GM19468 (cell line): ENCODE measurements at regions not wholly inside any gene's neighbourhood (a gene's known extent, or its start where the extent isn't known, plus 50 kb on each side); places are given as distances from the start of the nearest gene placed in this dataset.

ENCODE experiments used
- ATAC-seq: cut with Tn5 transposase; IDR thresholded peaks from one replicate; pipeline ENCODE4 v1.9.1; 2021; ENCODE audit warnings: mild to moderate bottlenecking, moderate library complexity, moderate number of reproducible peaks; ENCODE audit not compliant: unreplicated experiment; ENCODE audit errors: extremely low read depth

DNA sequence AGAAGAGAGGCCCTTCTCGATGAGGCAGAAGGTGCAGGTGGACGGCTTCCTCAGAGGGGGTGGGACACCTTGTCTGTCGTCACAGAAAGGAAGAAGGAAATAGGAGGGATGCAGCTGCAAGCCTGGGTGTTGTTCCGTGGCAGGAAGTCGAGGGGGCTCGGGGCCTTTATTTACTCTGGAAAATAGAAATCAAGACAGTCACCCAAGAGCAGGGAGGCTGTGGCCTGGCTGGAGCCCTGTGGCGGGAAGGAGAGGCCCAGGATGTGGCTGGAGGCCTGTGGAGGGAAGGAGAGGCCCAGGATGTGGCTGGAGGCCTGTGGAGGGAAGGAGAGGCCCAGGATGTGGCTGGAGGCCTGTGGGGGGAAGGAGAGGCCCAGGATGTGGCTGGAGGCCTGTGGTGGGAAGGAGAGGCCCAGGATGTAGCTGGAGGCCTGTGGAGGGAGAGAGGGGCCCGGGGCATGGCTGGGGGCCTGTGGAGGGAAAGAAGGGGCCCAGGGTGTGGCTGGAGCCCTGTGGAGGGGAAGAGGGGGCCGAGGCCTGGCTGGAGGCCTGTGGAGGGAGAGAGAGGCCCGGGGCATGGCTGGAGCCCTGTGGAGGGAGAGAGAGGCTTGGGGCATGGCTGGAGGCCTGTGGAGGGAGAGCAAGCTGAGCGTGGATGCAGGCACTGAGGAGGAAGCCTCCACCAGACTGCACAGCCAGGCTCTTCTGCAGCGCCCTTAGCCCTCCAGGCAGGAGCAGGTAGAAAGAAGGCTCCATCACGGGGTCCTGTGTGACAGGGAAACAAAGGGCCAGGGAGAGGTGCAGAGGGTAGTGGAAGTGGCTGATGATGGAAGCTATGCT lies 97.3 kb upstream of the SFMBT2 start:
- ATAC-seq, result no peak

DNA sequence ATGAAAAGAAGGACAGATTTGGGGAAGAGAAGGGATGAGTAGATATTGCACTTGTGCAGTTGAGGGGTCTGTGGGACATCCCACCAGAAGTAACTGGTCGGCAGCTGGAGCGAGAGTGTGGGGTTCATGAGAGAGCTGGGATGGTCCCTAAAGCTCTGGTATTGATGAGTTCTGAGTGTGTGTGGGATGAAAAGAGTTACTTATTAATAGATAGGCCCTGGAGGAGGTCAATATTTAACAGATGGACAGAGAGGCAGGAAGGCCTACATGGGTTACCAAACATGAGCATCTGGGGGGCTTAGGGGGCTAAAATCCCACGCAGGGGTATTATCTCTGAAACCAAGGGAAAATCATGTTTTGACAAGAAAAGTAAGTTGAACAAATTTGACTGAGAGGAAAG lies 95.7 kb upstream of the SFMBT2 start:
- ATAC-seq, result no peak

DNA sequence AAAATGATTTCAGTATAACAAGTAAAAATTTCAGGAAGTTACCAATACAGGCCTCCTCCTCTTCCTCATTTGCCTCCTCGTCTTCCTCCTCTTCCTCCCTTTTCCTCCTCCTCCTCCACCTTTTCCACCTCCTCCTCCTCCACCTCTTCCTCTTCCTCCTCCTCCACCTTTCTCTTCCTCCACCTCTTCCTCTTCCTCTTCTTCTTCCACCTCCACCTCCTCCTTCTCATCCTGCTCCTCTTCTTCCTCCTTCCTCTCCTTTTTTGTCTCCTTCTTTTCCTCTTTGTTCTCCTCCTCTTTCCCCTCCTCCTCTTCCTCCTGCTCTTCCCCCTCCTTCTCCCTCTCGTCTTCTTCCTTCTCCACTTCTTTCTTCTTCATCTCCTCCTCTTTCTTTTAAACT lies 94.4 kb upstream of the SFMBT2 start:
- ATAC-seq, result no peak

DNA sequence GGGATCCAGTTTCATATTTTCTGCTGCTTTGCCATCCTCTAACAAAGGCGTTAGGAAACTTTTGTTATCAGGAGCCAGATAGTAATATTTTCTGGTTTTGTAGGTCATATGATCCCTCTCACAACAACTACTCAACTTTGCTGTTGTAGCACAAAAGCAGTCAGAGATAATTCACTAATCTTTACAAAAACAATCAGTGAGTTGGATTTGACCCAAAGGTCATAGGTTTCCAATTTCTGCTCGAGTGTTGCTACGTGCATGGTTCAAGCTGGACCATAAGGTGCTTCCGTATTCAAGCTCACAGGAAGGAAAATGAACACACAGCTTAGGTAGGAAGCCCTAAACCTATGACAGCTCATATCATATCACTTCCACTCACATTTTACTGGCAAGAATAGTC lies 92.4 kb upstream of the SFMBT2 start:
- no peak for ATAC-seq

DNA sequence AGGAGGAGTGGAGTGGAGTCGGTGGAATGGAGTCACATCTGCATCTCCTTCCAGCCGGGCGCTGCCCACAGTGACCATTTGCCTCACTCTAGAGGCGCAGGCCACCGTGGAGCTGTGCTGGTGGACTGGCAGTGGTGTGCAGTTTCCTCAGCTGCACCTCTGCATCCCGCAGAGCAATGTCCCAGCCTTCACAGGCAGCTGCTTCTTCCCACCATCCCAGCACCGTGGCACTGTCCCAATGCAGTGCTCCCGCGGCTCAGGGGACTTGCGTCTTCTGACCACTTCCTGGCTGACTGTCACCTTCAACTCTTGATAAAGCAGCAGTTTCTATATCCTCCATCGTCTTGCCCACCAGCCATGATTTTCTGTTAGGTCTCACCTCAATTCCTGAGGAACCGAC lies 90.3 kb upstream of the SFMBT2 start:
- ATAC-seq, result no peak

DNA sequence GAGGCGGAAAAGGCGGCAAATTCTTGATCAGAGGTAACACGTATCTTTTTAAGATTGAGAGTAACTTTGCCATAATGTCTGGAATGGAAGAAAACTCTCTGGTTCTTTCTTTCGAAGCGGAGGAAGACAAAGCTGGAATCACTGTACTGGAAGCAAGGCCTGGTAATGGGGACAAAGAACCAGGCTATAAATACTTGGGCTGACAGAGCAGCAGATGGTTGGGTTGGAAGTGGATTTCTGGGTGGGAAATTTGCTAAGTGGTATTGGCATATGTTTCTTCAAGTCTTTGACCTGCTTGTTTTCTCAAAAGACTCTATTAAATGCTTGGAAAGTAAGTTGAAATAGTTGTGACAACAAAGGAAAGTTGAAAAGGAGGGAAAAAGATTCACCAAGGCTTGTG lies 87.3 kb upstream of the SFMBT2 start:
- ATAC-seq, result no peak

DNA sequence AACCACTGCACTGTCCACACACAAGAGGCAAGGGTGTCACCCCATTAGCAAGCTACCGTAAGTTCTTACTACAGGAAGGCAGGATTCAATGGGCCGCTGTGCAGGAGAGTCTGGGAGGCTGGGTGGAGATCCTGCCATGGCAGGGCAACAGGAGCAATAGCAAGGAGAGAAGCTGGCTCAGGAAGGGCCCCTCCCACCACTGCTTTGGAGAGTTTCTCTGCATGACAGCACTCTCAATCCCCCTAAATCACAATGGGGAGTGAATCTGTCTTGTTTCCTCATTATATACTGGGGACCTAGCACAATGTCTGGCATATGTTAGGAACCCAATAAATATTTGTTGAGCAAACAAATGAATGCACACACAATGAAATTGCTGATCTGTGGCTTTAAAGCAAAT lies 83.2 kb upstream of the SFMBT2 start:
- no peak for ATAC-seq

DNA sequence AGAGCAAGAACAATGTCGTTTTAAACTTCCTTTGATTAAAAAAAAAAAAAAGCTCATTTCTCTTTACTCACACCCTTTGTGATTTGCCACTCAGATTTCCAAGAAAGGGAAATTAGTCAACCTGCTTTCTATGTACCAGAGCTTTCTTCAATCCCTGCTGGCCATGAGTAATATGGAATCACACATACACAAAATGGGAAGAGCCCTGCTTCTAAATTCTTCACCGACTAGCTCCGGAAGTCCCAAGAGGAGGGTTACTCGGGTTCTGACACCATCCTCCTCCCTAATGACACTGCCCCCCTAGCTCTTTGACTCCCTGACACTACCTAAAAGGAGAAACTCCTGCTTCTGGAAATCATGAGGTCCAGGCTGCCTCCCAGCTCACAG lies 81.8 kb upstream of the SFMBT2 start:
- ATAC-seq, result no peak

DNA sequence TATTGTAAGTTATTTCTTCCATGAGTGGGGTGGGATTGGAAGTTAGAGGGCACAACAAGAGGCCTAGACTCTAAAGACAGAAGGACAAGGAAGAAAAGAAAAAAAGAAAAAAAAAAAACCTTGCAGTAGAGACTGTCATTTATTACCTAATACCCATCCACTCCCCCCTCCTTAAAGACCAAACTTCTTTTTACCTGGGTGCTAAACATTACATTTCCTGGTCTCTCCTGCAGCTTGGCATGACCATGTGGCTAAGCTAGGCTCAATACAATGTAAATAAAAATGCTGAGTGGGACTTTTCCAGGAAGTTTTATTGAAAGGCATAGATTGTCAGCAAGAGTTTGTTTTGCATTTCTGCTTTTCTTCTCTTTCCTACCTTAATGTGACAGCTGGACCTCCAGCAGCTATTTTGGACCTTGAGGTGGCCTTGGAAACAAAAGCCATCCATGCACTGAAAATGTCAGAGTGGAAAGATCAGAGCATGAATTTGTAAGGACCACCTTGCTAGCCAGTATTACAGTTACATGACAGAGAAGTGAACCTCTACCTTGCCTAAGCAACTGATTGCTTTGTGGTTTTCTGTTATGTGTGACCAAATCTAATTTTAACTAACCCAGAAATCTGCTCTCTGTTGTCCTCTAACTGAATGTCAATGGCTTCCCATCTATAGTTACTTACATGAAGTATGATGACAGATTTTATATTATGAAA lies 81.3 kb upstream of the SFMBT2 start:
- ATAC-seq, result peak; percentile 90

DNA sequence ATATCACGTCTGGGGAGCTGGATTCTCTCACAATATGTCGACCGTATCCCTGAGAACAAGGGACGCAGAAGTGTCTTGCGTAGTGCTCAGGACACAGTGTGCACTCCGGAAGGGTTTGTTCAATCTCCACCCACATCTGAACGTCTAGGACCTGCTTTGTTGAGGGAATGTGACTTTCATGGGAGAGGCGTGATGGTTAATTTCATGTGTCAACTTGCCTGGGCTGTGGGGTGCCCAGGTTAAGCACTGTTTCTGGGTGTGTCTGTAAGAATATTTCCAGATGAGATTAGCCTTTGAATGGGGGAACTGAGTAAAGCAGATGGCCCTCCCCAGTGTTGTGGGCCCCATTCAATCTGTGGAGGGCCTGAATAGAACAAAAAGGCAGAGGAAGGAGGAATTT lies 80.4 kb upstream of the SFMBT2 start:
- ATAC-seq, result no peak

DNA sequence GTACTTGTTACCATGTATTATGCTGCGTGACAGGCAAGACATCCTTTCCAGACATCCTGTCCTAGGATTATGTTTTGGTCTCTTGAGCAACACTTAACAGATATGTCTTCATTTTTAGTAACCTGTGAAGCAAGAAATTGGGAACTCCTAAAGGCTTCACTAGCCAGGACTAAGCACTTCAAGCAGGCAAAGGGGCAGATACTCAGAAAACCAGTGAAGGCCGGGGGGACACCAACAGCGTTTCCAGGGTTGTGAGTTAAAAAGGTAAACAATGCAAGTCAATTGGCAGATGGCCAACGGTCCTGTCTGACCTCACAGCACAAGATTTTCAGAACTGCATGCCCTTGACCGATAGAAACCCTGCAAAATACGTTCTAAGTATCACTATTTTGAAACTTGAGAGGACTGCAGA lies 77.6 kb upstream of the SFMBT2 start:
- no peak for ATAC-seq

DNA sequence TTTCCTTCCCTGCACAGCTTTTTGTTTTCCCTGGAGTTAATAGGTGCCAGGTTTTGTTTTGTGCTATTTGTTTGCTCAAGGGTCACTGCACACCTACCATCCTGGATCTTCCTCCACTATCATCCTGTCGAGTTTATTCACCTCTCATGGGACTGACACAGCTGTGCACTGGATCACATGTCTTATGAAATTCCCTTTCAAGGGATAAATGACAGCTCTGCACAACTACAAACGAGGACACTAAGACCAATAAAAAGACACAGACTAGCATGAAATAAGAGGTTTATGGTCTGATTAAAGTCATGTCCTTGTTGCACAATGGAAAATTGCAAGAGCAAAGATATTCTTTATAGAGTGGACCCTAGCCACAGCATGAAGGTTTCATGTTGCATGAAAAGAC lies 76.7 kb upstream of the SFMBT2 start:
- no peak for ATAC-seq

DNA sequence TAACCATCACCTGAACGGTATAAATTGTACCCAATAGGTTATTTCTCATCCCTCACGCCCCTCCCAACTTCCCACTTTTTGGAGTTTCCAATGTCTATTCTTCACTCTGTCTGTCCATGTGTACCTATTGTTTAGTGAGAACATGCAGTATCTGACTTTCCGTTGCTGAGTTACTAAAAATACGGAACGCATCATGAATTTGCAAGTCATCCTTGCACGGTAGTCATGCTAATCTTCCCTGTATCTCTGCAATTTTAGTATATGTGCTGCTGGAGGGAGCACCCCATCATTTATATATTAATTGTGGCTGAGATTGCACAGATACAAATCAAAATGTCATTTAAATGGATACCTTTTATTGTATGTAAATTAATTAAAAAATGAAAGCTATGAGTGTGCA lies 75.7 kb upstream of the SFMBT2 start:
- ATAC-seq, result no peak

DNA sequence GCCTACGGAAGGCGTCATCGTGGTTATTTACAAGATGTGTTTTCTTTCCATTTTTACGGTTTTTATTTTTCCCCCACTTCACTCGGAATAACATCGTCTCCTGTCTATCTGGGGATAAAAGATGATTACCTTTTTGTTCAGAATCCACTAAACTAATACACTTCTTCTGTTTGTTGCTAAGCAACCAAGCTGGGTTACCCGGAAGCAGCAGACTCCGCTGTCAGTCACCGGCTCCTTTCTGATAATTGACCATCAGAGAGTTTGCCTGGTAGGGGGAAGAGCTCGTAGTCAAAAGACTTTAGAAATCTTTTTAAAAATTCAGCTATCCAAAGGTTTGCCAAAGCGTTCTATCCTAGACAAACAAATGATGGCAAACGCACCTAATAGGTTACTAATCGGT lies 75.0 kb upstream of the SFMBT2 start:
- ATAC-seq, result no peak

DNA sequence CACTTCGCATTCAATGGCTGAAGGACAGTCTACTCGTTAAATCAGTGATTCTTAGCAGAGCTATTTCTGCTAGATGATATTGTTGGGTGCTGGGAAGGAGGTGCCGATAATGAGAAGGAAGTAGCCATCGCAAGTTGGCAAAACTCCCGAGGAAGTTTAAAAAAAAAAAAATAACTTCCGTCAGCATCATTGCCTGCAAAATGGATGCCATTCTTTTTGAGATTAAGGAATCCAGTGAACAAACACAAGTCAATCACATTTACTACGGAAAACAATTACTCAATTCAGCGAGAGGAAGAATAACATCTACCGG lies 74.4 kb upstream of the SFMBT2 start:
- no peak for ATAC-seq

DNA sequence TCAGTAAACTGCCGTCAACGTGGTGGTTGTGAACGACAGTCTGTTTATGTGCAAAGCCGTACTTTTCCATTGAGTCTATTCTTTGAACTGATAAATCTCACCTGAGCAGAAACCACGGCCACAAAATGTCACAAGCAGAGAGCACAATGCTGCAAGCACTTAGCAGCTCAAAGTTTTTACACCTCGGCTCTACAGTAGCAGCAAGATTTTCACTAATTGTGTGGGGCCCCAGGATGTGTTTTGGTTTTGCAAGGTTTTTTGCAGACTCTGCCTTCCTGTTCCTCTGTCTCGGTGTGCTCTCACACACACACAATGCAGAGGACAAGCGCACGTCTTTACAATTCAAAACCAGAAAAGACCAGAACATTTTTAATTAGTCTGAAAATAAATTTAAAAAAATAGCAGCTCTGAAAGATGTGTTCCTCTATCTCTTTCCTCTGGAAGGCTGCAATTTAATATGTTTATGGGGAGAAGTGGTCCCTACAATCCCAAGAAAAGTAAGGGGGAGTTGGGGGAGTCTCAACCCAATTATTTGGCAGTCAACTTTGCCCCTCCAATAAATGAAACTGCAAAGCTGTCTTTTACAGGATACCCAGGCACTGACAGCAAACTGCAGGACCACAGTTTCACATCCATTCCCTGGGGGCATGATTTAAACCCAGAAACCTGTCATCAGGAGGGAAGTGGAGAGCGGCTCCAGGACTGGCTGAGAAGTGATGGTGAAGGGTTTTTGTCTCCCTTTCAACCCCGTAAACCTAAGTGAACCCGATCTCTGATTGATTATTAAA lies 73.8 kb upstream of the SFMBT2 start:
- no peak for ATAC-seq

DNA sequence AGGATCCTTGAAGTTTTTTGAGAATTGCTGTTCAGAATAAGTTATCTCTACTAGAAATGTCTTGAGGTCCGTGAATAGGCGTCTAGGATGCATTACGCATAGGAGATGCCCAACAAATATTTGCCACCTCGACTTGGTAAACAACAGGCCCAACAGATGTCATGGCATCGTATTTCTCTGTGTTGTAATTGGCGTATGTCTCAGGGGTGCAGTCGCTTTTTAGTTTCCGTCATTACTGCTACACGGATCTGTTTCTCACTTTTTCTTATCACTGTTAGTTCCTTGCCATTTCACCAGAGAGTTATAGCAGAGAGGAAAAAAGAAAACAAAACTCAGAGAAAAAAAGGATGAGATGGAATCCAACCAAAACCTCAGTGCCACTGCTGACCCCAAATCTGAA lies 73.0 kb upstream of the SFMBT2 start:
- ATAC-seq, result no peak

DNA sequence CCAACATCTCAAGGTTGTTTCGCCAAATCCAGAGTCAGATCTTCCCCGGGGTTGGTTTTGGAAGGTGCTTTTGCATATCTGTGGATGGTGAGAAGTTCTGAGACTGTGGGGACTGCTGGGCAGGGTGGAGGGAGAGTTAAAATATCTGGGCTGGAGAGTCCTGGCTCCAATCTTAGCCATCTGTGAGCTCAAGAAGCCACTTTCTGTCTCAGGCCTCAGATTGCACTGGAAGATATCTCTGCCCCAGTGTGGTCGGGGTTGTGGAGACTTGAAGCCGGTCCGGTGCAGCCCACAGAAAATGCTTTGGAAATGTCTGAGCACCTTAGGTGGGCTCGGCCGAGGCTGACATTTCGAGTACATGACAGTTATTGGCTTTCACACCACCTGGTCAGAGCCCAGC lies 72.2 kb upstream of the SFMBT2 start:
- ATAC-seq, result no peak

DNA sequence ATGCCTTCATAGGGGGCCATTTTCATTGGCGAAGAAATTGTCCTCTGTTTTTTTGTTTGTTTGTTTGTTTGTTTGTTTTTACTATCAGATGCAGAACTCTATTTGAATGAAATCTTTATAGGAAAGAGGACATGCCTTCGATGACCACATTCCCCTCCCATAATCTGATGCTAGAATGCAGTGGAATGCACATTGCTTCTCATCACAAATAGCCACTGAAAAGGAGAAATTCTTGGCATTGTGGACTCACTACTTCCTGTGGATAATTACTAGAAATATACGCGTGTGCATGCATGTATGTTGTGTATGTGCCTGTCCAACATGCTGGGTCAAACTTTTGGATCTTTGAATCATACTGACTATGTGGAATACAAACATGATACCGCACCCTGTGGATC lies 70.5 kb upstream of the SFMBT2 start:
- no peak for ATAC-seq

DNA sequence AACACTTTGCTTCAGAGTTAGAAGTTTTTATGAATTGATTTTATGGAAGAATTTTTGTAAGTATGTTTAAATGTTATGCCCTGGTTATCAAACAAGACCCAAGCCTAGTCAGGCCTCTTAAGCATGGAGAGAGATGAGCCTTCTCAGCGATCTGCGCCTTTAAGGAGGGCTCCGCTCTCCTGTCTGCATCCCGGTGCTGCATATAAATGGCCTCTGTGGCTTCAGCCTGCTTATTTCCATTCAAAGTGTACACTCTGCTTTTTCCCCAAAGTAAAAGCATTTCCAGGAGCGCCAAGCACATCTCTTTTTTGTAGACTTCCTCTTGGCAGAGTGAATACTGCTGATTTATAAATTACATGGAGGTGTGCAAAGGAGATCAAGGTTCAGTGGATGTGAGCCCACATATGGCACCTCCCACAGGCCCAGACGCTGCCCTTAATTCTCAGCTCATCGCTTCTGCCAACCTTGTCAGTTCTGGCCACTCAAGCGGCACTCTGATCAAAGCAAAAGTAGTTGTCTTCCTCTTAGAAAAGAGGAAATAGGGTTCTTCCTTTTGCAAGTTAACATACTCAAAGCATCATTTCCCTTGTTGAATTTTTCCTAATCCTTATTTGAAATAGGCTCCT lies 70.0 kb upstream of the SFMBT2 start:
- ATAC-seq, result no peak
